Vagina (tissue), 2 donors: ENCODE measurements at regions not wholly inside any gene's neighbourhood (a gene's known extent, or its start where the extent isn't known, plus 50 kb on each side); places are given as distances from the start of the nearest gene placed in this dataset.

ENCODE experiments used
- DNase-seq, 2 donors: peaks; one replicate each; pipeline ENCODE4 v3.0.0-alpha.2; 2017; ENCODE audit errors: extremely low spot score in 2 of 2
- H3K27ac ChIP-seq: fragments of 200-600 bp; sonication (generic); one replicate; pipeline ENCODE4 v1.5.1; 2019
- H3K27me3 ChIP-seq: fragments of 200-600 bp; sonication (generic); one replicate; pipeline ENCODE4 v1.5.1; 2019
- H3K36me3 ChIP-seq, 2 donors: fragments of 200-600 bp; sonication (generic); one replicate each; pipeline ENCODE4 v1.5.1; 2017 to 2019
- H3K4me1 ChIP-seq: fragments of 200-600 bp; sonication (generic); one replicate; pipeline ENCODE4 v1.5.1; 2019
- H3K4me3 ChIP-seq, 2 donors: fragments of 200-600 bp; sonication (generic); 1 replicate in 1 of 2; 2 replicates in 1 of 2; pipeline ENCODE4 v1.5.1; 2016 to 2019
- H3K9me3 ChIP-seq: fragments of 200-600 bp; sonication (generic); one replicate; pipeline ENCODE4 v1.5.1; 2019
- CTCF ChIP-seq, 3 experiments: fragments of 450-650 bp in 2 of 3; fragments of 200-600 bp in 1 of 3; sonication (generic) in 1 of 3; IDR thresholded peaks; one replicate each; pipeline ENCODE4 v1.5.1; 2017 to 2019; ENCODE audit warnings: antibody characterized with exemption in 3 of 3, mild to moderate bottlenecking in 2 of 3, moderate library complexity in 2 of 3
- POLR2A ChIP-seq, 2 donors: fragments of 450-650 bp; IDR thresholded peaks; one replicate each; pipeline ENCODE4 v1.6.1; 2017; ENCODE audit warnings: antibody characterized with exemption in 2 of 2, mild to moderate bottlenecking in 2 of 2, moderate library complexity in 2 of 2
- POLR2AphosphoS5 ChIP-seq, 2 donors: sonication (generic); formaldehyde crosslinking; IDR thresholded peaks; one replicate each; pipeline ENCODE4 v1.9.0; 2017; ENCODE audit warnings: antibody characterized with exemption in 2 of 2, mild to moderate bottlenecking in 2 of 2, low read depth in 1 of 2; ENCODE audit not compliant: insufficient read depth in 1 of 2
- intact Hi-C: fragments of 100-400 bp; cut with DNase I; formaldehyde crosslinking; loops from one replicate; pipeline ENCODE4 v1.15.1; 2023

- H3K36me3 ChIP-seq: no peaks in the 10 kb centered on the region
- intact Hi-C loops: no loop called here
- no peak overlapping the region for H3K4me3 ChIP-seq
- no peaks in the 10 kb centered on the region for H3K9me3 ChIP-seq
- no peaks in the 10 kb centered on the region for H3K27me3 ChIP-seq
- no peak overlapping the region for H3K27ac ChIP-seq
- TF ChIP-seq CTCF (IDR thresholded peaks at IDR 0.05) (no peak), POLR2AphosphoS5 (IDR thresholded peaks at IDR 0.05; ENCODE audit: insufficient read depth in 1 of 2, low read depth in 1 of 2) (no peak), POLR2A (IDR thresholded peaks at IDR 0.05) (no peak)
- no peaks in the 10 kb centered on the region for H3K4me1 ChIP-seq
- no peak for DNase-seq
Measured at GRCh38 chr2:79393806-79394484, 118.9 kb upstream of the CTNNA2 start.

- no peak for DNase-seq
- H3K27ac ChIP-seq: no peak overlapping the region
- TF ChIP-seq POLR2A (IDR thresholded peaks at IDR 0.05): no peak
- TF ChIP-seq POLR2AphosphoS5 (IDR thresholded peaks at IDR 0.05; ENCODE audit: insufficient read depth in 1 of 2, low read depth in 1 of 2): no peak
- TF ChIP-seq CTCF (IDR thresholded peaks at IDR 0.05): no peak
- H3K36me3 ChIP-seq: no peaks in the 10 kb centered on the region
- intact Hi-C loops: no loop called here
- H3K9me3 ChIP-seq: no peaks in the 10 kb centered on the region
- no peak overlapping the region for H3K4me3 ChIP-seq
- no peaks in the 10 kb centered on the region for H3K27me3 ChIP-seq
- no peaks in the 10 kb centered on the region for H3K4me1 ChIP-seq
Measured at GRCh38 chr2:79393107-79393685, 119.7 kb upstream of the CTNNA2 start.

GRCh38 chr2:79389481-79389880 lies 123.4 kb upstream of the CTNNA2 start:
- Histone ChIP-seq H3K4me1 (no peaks in the 10 kb centered on the region), H3K27ac (no peak overlapping the region), H3K4me3 (no peak overlapping the region), H3K27me3 (no peaks in the 10 kb centered on the region), H3K36me3 (no peaks in the 10 kb centered on the region), H3K9me3 (no peaks in the 10 kb centered on the region)
- no peak for TF ChIP-seq POLR2AphosphoS5 (IDR thresholded peaks at IDR 0.05; ENCODE audit: insufficient read depth in 1 of 2, low read depth in 1 of 2)
- no peak for TF ChIP-seq POLR2A (IDR thresholded peaks at IDR 0.05)
- no peak for TF ChIP-seq CTCF (IDR thresholded peaks at IDR 0.05)
- intact Hi-C loops: no loop called here
- no peak for DNase-seq

GRCh38 chr2:79388024-79388423 lies 124.8 kb upstream of the CTNNA2 start:
- H3K4me1 ChIP-seq: no peaks in the 10 kb centered on the region
- H3K4me3 ChIP-seq: no peak overlapping the region
- no peak for DNase-seq

More at GRCh38 chr2:79388024-79388423, 124.8 kb upstream of the CTNNA2 start:
- no peaks in the 10 kb centered on the region for H3K9me3 ChIP-seq
- H3K27ac ChIP-seq: no peak overlapping the region
- no peaks in the 10 kb centered on the region for H3K27me3 ChIP-seq
- intact Hi-C loops: no loop called here
- H3K36me3 ChIP-seq: no peaks in the 10 kb centered on the region
- TF ChIP-seq CTCF (IDR thresholded peaks at IDR 0.05) (no peak), POLR2A (IDR thresholded peaks at IDR 0.05) (no peak), POLR2AphosphoS5 (IDR thresholded peaks at IDR 0.05; ENCODE audit: insufficient read depth in 1 of 2, low read depth in 1 of 2) (no peak)
